Keratinocyte (primary cell): ENCODE measurements at regions not wholly inside any gene's neighbourhood (a gene's known extent, or its start where the extent isn't known, plus 50 kb on each side); places are given as distances from the start of the nearest gene placed in this dataset.

ENCODE experiments used
- CTCF ChIP-seq, 3 experiments: IDR thresholded peaks in 1 of 3; conservative IDR thresholded peaks in 1 of 3; optimal IDR thresholded peaks in 1 of 3; 2 replicates in 2 of 3; 3 replicates in 1 of 3; pipeline versions ENCODE3 to v1.5.1; 2011; ENCODE audit warnings: low read length in 3 of 3, mild to moderate bottlenecking in 3 of 3, moderate library complexity in 2 of 3, control low read depth in 1 of 3, inconsistent platforms in 1 of 3; ENCODE audit not compliant: insufficient read depth in 2 of 3; ENCODE audit errors: extremely low read depth in 1 of 3
- EZH2 ChIP-seq: IDR thresholded peaks from one replicate; pipeline ENCODE4 v1.6.1; 2012; ENCODE audit warnings: inconsistent platforms, mild to moderate bottlenecking, low read length, moderate library complexity

GRCh38 chr2:9756692-9757250, 86.5 kb upstream of the TAF1B start:
- TF ChIP-seq CTCF (optimal IDR thresholded peaks at IDR 0.05 in 1 of 3, IDR thresholded peaks at IDR 0.05 in 1 of 3, conservative IDR thresholded peaks at IDR 0.05 in 1 of 3; ENCODE audit: extremely low read depth in 1 of 3, insufficient read depth in 2 of 3, low read length in 3 of 3): no peak
- TF ChIP-seq EZH2: no peak
